H1 (cell line): ENCODE measurements at regions not wholly inside any gene's neighbourhood (a gene's known extent, or its start where the extent isn't known, plus 50 kb on each side); places are given as distances from the start of the nearest gene placed in this dataset.

Experiments used
- CTCF ChIA-PET: fragments of 300-600 bp; sonication (Branson Sonifier 250); formaldehyde crosslinking; loops from one replicate; lab custom pipeline; 2021; ENCODE audit not compliant: partially characterized antibody; lab: Charles Lee
- POLR2A ChIA-PET: fragments of 300-600 bp; sonication (Branson Sonifier 250); formaldehyde crosslinking; loops from one replicate; lab custom pipeline; 2021; ENCODE audit warnings: inconsistent platforms; ENCODE audit not compliant: partially characterized antibody; lab: Charles Lee
- DNase-seq, 2 experiments: peaks; one replicate each; pipeline versions ENCODE4 v3.0.0 to v3.0.0-alpha.2; 2010 to 2022; ENCODE audit warnings: low spot score in 2 of 2, low read depth in 1 of 2, mixed read lengths in 1 of 2
- FAIRE-seq: peaks from 2 replicates; lab custom pipeline; 2011; peaks lifted over from hg19 to GRCh38; lab: Jason Lieb, UNC
- H2AFZ ChIP-seq: 2 replicates; pipeline ENCODE4 v1.8.1; 2012; ENCODE audit warnings: low read length, inconsistent platforms
- H2AK5ac ChIP-seq: 2 replicates; pipeline ENCODE4 v1.6.1; 2013; ENCODE audit warnings: low read depth, low read length
- H2BK120ac ChIP-seq: replicated peaks from 2 replicates; pipeline ENCODE3; 2013; ENCODE audit warnings: low read depth, low read length, inconsistent platforms
- H2BK12ac ChIP-seq: 2 replicates; pipeline ENCODE4 v1.6.1; 2013; ENCODE audit warnings: low read depth, low read length
- H2BK15ac ChIP-seq: 2 replicates; pipeline ENCODE4 v1.6.1; 2013; ENCODE audit warnings: low read length
- H2BK20ac ChIP-seq: 2 replicates; pipeline ENCODE4 v1.6.1; 2013; ENCODE audit warnings: low read length
- H2BK5ac ChIP-seq: 2 replicates; pipeline ENCODE4 v1.6.1; 2013; ENCODE audit warnings: low read depth, low read length
- H3K14ac ChIP-seq: 2 replicates; pipeline ENCODE4 v1.6.1; 2013; ENCODE audit warnings: inconsistent platforms; ENCODE audit not compliant: insufficient read length
- H3K18ac ChIP-seq: 2 replicates; pipeline ENCODE4 v1.6.1; 2013; ENCODE audit warnings: low read length; ENCODE audit errors: extremely low read depth
- H3K23ac ChIP-seq: 2 replicates; pipeline ENCODE4 v1.6.1; 2013; ENCODE audit warnings: inconsistent platforms; ENCODE audit not compliant: insufficient read length
- H3K23me2 ChIP-seq: 2 replicates; pipeline ENCODE4 v1.6.1; 2013; ENCODE audit warnings: low read depth, low read length
- H3K27ac ChIP-seq: 2 replicates; pipeline ENCODE4 v1.6.1; 2011; ENCODE audit warnings: low read depth, low read length, inconsistent platforms
- H3K27me3 ChIP-seq, 4 experiments: replicated peaks in 1 of 4; 1 replicate in 1 of 4; 2 replicates in 3 of 4; pipeline versions ENCODE4 v1.6.1 to v1.8.1; 2011 to 2013; ENCODE audit warnings: low read length in 3 of 4, mild to moderate bottlenecking in 3 of 4, inconsistent platforms in 2 of 4, mixed read lengths in 2 of 4, moderate library complexity in 1 of 4; ENCODE audit not compliant: control insufficient read depth in 3 of 4, insufficient read depth in 3 of 4; ENCODE audit errors: extremely low read depth in 1 of 4
- H3K36me3 ChIP-seq, 4 experiments: 2 replicates each; pipeline versions ENCODE4 v1.6.1 to v1.8.1; 2011 to 2013; ENCODE audit warnings: mild to moderate bottlenecking in 4 of 4, low read length in 3 of 4, moderate library complexity in 2 of 4, control low read depth in 1 of 4, inconsistent platforms in 1 of 4; ENCODE audit not compliant: insufficient read depth in 4 of 4, control insufficient read depth in 2 of 4
- H3K4ac ChIP-seq: replicated peaks from 2 replicates; pipeline ENCODE3; 2013; ENCODE audit warnings: low read length, low read depth, mixed read lengths, inconsistent platforms; ENCODE audit not compliant: insufficient read length
- H3K4me1 ChIP-seq, 4 experiments: replicated peaks in 1 of 4; 1 replicate in 1 of 4; 2 replicates in 3 of 4; pipeline versions ENCODE4 v1.6.1 to v1.8.1; 2011 to 2013; ENCODE audit warnings: low read length in 3 of 4, inconsistent platforms in 2 of 4, mixed read lengths in 1 of 4; ENCODE audit not compliant: insufficient read depth in 4 of 4, control insufficient read depth in 3 of 4
- H3K4me2 ChIP-seq, 2 experiments: 2 replicates each; pipeline versions ENCODE4 v1.6.1 to v1.8.1; 2011 to 2013; ENCODE audit warnings: low read depth in 2 of 2, low read length in 2 of 2, control low read depth in 1 of 2, inconsistent platforms in 1 of 2, mild to moderate bottlenecking in 1 of 2; ENCODE audit not compliant: insufficient read depth in 1 of 2
- H3K4me3 ChIP-seq, 4 experiments: fragments of 200-600, 300-600 bp in 1 of 4; sonication (generic), shearing (Covaris generic), sonication (Bioruptor Twin) in 1 of 4; 2 replicates each; pipeline versions ENCODE4 v1.5.1 to v1.8.1; 2011 to 2016; ENCODE audit warnings: low read length in 4 of 4, low read depth in 3 of 4, control low read depth in 2 of 4, inconsistent platforms in 2 of 4, mild to moderate bottlenecking in 2 of 4, mixed read lengths in 1 of 4, moderate library complexity in 1 of 4; ENCODE audit not compliant: insufficient read depth in 2 of 4; ENCODE audit errors: extremely low read depth in 1 of 4
- H3K56ac ChIP-seq: replicated peaks from 2 replicates; pipeline ENCODE3; 2013; ENCODE audit warnings: low read depth, mild to moderate bottlenecking, mixed read lengths, low read length, inconsistent platforms; ENCODE audit not compliant: insufficient read length
- H3K79me1 ChIP-seq: 2 replicates; pipeline ENCODE4 v1.6.1; 2013; ENCODE audit warnings: low read depth, low read length, control low read depth
- H3K79me2 ChIP-seq, 2 experiments: 2 replicates each; pipeline versions ENCODE4 v1.6.1 to v1.8.1; 2012 to 2013; ENCODE audit warnings: low read length in 2 of 2, mild to moderate bottlenecking in 2 of 2, inconsistent platforms in 1 of 2; ENCODE audit not compliant: insufficient read depth in 2 of 2, control insufficient read depth in 1 of 2
- H3K9ac ChIP-seq, 4 experiments: replicated peaks in 1 of 4; 1 replicate in 1 of 4; 2 replicates in 3 of 4; pipeline versions ENCODE4 v1.6.1 to v1.8.1; 2011 to 2013; ENCODE audit warnings: low read depth in 3 of 4, low read length in 3 of 4, control low read depth in 2 of 4, mild to moderate bottlenecking in 2 of 4, moderate library complexity in 2 of 4, inconsistent platforms in 1 of 4; ENCODE audit errors: extremely low read depth in 1 of 4
- H3K9me3 ChIP-seq, 2 experiments: 2 replicates each; pipeline versions ENCODE4 v1.6.1 to v1.8.1; 2012 to 2013; ENCODE audit warnings: mild to moderate bottlenecking in 2 of 2, moderate library complexity in 2 of 2, control low read depth in 1 of 2, inconsistent platforms in 1 of 2, low read depth in 1 of 2, low read length in 1 of 2, mixed read lengths in 1 of 2; ENCODE audit not compliant: insufficient read depth in 2 of 2
- H4K20me1 ChIP-seq, 2 experiments: replicated peaks in 1 of 2; 2 replicates each; pipeline versions ENCODE3 to v1.8.1; 2011 to 2013; ENCODE audit warnings: inconsistent platforms in 2 of 2, low read length in 2 of 2, mild to moderate bottlenecking in 1 of 2; ENCODE audit not compliant: insufficient read depth in 2 of 2, control insufficient read depth in 1 of 2
- H4K5ac ChIP-seq: 2 replicates; pipeline ENCODE4 v1.6.1; 2013; ENCODE audit warnings: low read length, low read depth, mixed read lengths, inconsistent platforms; ENCODE audit not compliant: insufficient read length
- H4K8ac ChIP-seq: 2 replicates; pipeline ENCODE4 v1.8.0; 2013; ENCODE audit warnings: mild to moderate bottlenecking, moderate library complexity, low read length, inconsistent platforms; ENCODE audit not compliant: insufficient read depth; ENCODE audit errors: extremely low read depth
- H4K91ac ChIP-seq: replicated peaks from 2 replicates; pipeline ENCODE3; 2013; ENCODE audit warnings: low read length, mixed read lengths, inconsistent platforms; ENCODE audit not compliant: insufficient read length
- ASH2L ChIP-seq: fragments of 200-600, 300-600 bp; sonication (generic); IDR thresholded peaks from one replicate; pipeline ENCODE4 v1.7.1; 2017; ENCODE audit warnings: low read length
- CHD1 ChIP-seq: IDR thresholded peaks from 2 replicates; pipeline ENCODE4 v1.6.1; 2012; ENCODE audit warnings: low read depth, low read length, improper control_type of control experiment
- GTF2F1 ChIP-seq: IDR thresholded peaks from 2 replicates; pipeline ENCODE4 v1.6.1; 2012; ENCODE audit warnings: low read depth, low read length, improper control_type of control experiment, borderline replicate concordance
- MAFK ChIP-seq: IDR thresholded peaks from 2 replicates; pipeline ENCODE4 v1.6.1; 2012; ENCODE audit warnings: low read depth, mild to moderate bottlenecking, improper control_type of control experiment, low read length
- POLR2AphosphoS5 ChIP-seq: IDR thresholded peaks from 2 replicates; pipeline ENCODE4 v1.6.1; 2011; ENCODE audit warnings: low read depth, low read length
- POU5F1 ChIP-seq: IDR thresholded peaks from 2 replicates; pipeline ENCODE4 v1.6.1; 2011; ENCODE audit warnings: low read depth, mild to moderate bottlenecking, low read length, moderate library complexity
- SIN3A ChIP-seq, 2 experiments: IDR thresholded peaks in 1 of 2; conservative IDR thresholded peaks in 1 of 2; 2 replicates each; pipeline ENCODE4 v1.6.1; 2011 to 2012; ENCODE audit warnings: low read length in 2 of 2, improper control_type of control experiment in 1 of 2, low read depth in 1 of 2, mild to moderate bottlenecking in 1 of 2
- TAF1 ChIP-seq: IDR thresholded peaks from 2 replicates; pipeline ENCODE4 v1.6.1; 2011; ENCODE audit warnings: mild to moderate bottlenecking, low read depth, low read length
- TAF7 ChIP-seq: optimal IDR thresholded peaks from 2 replicates; pipeline ENCODE3; 2011; ENCODE audit warnings: low read depth, mild to moderate bottlenecking, inconsistent platforms, low read length, moderate library complexity, borderline replicate concordance
- WGBS, 2 experiments: shearing (Covaris generic) in 1 of 2; methylation state at CpG; one replicate each; pipeline versions ENCODE4 v1.1.6 to v1.1.7; 2013 to 2015; ENCODE audit warnings: low lambda C conversion rate in 2 of 2, mixed read lengths in 2 of 2, inconsistent platforms in 1 of 2, low coverage in 1 of 2, missing lambda C conversion rate in 1 of 2; ENCODE audit not compliant: insufficient replicate concordance in 2 of 2, insufficient coverage in 1 of 2, insufficient read length in 1 of 2; ENCODE audit errors: extremely low coverage in 1 of 2, missing lambda C conversion rate in 1 of 2; 5-methylcytosine and 5-hydroxymethylcytosine counted together

DNA sequence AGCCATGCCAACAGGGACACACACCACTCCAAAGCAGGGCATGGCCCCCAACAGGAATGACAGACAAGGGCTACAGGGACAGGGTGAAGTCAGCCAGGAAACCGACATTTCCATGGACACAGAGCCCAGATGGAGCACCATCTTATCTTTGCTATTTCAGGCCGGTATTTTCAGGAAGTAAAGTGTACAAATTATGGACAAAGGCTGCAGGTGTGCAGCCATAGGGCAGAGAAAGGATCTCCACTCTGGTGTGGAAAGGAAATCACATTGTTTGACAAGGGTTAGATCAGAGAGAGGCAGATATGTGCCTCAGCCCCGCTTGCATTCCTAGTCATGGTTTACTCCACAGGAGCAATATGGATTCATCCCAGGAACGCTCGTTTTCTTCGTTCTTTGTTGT is 81.7 kb upstream of the SLC22A23 start:
- Histone ChIP-seq H2BK5ac (no peak overlapping the region), H2BK20ac (no peak overlapping the region), H3K4ac (no peak overlapping the region), H2AK5ac (no peak overlapping the region), H2AFZ (no peak overlapping the region), H3K27me3 (no peaks in the 10 kb centered on the region), H3K4me1 (no peaks in the 10 kb centered on the region; a peak in 1 of 7 replicates), H3K23ac (no peak overlapping the region), H3K56ac (no peak overlapping the region), H4K20me1 (no peaks in the 10 kb centered on the region), H4K8ac (no peak overlapping the region), H3K79me2 (no peaks in the 10 kb centered on the region), H3K36me3 (no peaks in the 10 kb centered on the region), H3K18ac (no peak overlapping the region), H3K79me1 (no peaks in the 10 kb centered on the region)
- DNase-seq = peak in 1 of 2 experiments; percentile 26
- TF ChIP-seq TAF7 (no peak), SIN3A (conservative IDR thresholded peaks at IDR 0.05 in 1 of 2, IDR thresholded peaks at IDR 0.05 in 1 of 2; ENCODE audit: low read depth in 1 of 2, low read length in 2 of 2) (no peak), POU5F1 (no peak), GTF2F1 (no peak), MAFK (no peak), CHD1 (no peak), TAF1 (no peak), POLR2AphosphoS5 (no peak), ASH2L (no peak)
- TF ChIP-seq, all 59 proteins: peak for 0
- no peak overlapping the region for H4K5ac ChIP-seq
- no peak overlapping the region for H4K91ac ChIP-seq
- 91% methylated on average over 6 of the region's 6 CpGs; no CpG with 5 or more reads in 1 of the 2 experiments for WGBS, 2 experiments
- no peak overlapping the region for H2BK12ac ChIP-seq
- H3K9me3 ChIP-seq = no peaks in the 10 kb centered on the region
- ChIA-PET CTCF (interaction anchor here (0.8 kb wide), 1 partner anchor 257 kb away, joined by 3 read pairs; no protein-coding TSS in a partner anchor), POLR2A (no interaction called here)
- no peak for FAIRE-seq
- no peak overlapping the region for H3K14ac ChIP-seq
- no peak overlapping the region for H2BK15ac ChIP-seq
- H2BK120ac ChIP-seq = no peak overlapping the region
- no peak overlapping the region for H3K27ac ChIP-seq
- no peak overlapping the region for H3K4me3 ChIP-seq
- H3K4me2 ChIP-seq = no peak overlapping the region
- H3K9ac ChIP-seq = no peak overlapping the region
- no peaks in the 10 kb centered on the region for H3K23me2 ChIP-seq
